Uterus (tissue), 3 donors: ENCODE measurements at regions not wholly inside any gene's neighbourhood (a gene's known extent, or its start where the extent isn't known, plus 50 kb on each side); places are given as distances from the start of the nearest gene placed in this dataset.

Experiments
- DNase-seq, 2 donors: peaks; one replicate each; pipeline ENCODE4 v3.0.0-alpha.2; 2019 to 2020
- H3K27ac ChIP-seq, 2 donors: fragments of 200-600 bp; sonication (generic); 1 replicate in 1 of 2; 2 replicates in 1 of 2; pipeline ENCODE4 v1.5.1; 2016 to 2018
- H3K27me3 ChIP-seq, 2 donors: fragments of 200-600 bp; sonication (generic); one replicate each; pipeline ENCODE4 v1.5.1; 2018 to 2019; ENCODE audit warnings: control low read depth in 1 of 2
- H3K36me3 ChIP-seq, 2 donors: fragments of 200-600 bp; sonication (generic); one replicate each; pipeline ENCODE4 v1.5.1; 2019; ENCODE audit warnings: control low read depth in 1 of 2
- H3K4me1 ChIP-seq, 2 donors: fragments of 200-600 bp; sonication (generic); one replicate each; pipeline ENCODE4 v1.5.1; 2018 to 2019; ENCODE audit warnings: control low read depth in 1 of 2
- H3K4me3 ChIP-seq, 2 donors: fragments of 200-600 bp; sonication (generic); 1 replicate in 1 of 2; 2 replicates in 1 of 2; pipeline ENCODE4 v1.5.1; 2018 to 2019; ENCODE audit warnings: mild to moderate bottlenecking in 1 of 2
- H3K9me3 ChIP-seq, 2 donors: fragments of 200-600 bp; sonication (generic); one replicate each; pipeline ENCODE4 v1.5.1; 2019; ENCODE audit warnings: control low read depth in 1 of 2
- POLR2A ChIP-seq, 2 donors: fragments of 450-650 bp; IDR thresholded peaks; one replicate each; pipeline ENCODE4 v1.6.1; 2016; ENCODE audit warnings: antibody characterized with exemption in 2 of 2, mild to moderate bottlenecking in 1 of 2, moderate library complexity in 1 of 2
- intact Hi-C: fragments of 100-400 bp; cut with DNase I; formaldehyde crosslinking; loops from one replicate; pipeline ENCODE4 v1.15.1; 2023; ENCODE audit warnings: low total_unique reads
- TF ChIP-seq, protein P1 (sequence below), 4 experiments: fragments of 200-600 bp in 2 of 4; fragments of 450-650 bp in 2 of 4; sonication (generic) in 2 of 4; IDR thresholded peaks; one replicate each; pipeline ENCODE4 v1.5.1; 2016 to 2019; ENCODE audit warnings: antibody characterized with exemption in 4 of 4, mild to moderate bottlenecking in 2 of 4, moderate library complexity in 1 of 4
- donor health status: DM: yes; HTN: yes; CAD: no.

DNA sequence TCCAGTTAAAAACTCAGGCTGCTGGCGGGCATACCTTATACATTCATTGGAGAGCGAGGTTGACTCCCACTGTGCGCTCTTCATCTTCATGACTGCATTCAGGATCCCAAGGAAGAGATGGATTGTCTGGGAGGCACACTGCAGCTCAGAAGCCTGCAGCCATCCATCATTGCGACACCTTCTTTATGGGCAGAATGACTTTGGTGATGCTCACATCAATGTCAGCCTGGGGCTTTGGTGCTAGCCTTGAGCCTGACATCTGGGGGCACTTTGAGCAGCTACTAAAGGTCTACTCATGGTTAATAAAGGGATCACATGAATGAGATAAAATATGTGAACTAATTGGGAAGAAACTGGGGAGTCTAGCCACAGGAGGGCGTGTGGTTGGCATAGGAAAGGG, 229.3 kb downstream of the PRDM2 start:
- no peak for DNase-seq
- Histone ChIP-seq H3K27ac (no peak overlapping the region), H3K36me3 (no peaks in the 10 kb centered on the region), H3K27me3 (no peaks in the 10 kb centered on the region), H3K4me3 (no peak overlapping the region), H3K4me1 (no peaks in the 10 kb centered on the region), H3K9me3 (no peaks in the 10 kb centered on the region)
- TF ChIP-seq POLR2A (IDR thresholded peaks at IDR 0.05): no peak
- TF ChIP-seq, protein P1, sequence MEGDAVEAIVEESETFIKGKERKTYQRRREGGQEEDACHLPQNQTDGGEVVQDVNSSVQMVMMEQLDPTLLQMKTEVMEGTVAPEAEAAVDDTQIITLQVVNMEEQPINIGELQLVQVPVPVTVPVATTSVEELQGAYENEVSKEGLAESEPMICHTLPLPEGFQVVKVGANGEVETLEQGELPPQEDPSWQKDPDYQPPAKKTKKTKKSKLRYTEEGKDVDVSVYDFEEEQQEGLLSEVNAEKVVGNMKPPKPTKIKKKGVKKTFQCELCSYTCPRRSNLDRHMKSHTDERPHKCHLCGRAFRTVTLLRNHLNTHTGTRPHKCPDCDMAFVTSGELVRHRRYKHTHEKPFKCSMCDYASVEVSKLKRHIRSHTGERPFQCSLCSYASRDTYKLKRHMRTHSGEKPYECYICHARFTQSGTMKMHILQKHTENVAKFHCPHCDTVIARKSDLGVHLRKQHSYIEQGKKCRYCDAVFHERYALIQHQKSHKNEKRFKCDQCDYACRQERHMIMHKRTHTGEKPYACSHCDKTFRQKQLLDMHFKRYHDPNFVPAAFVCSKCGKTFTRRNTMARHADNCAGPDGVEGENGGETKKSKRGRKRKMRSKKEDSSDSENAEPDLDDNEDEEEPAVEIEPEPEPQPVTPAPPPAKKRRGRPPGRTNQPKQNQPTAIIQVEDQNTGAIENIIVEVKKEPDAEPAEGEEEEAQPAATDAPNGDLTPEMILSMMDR (IDR thresholded peaks at IDR 0.05): no peak
- intact Hi-C loops: no loop called here

GRCh38 chr1:13930151-13930550, 230.2 kb downstream of the PRDM2 start:
- H3K4me1 ChIP-seq: no peaks in the 10 kb centered on the region
- no peaks in the 10 kb centered on the region for H3K36me3 ChIP-seq
- H3K27ac ChIP-seq: no peak overlapping the region
- H3K27me3 ChIP-seq: no peaks in the 10 kb centered on the region
- no peaks in the 10 kb centered on the region for H3K9me3 ChIP-seq
- no peak for DNase-seq
- no peak overlapping the region for H3K4me3 ChIP-seq
- TF ChIP-seq POLR2A (IDR thresholded peaks at IDR 0.05): no peak
- TF ChIP-seq, protein P1 (IDR thresholded peaks at IDR 0.05): no peak
- intact Hi-C loops: no loop called here

GRCh38 chr1:13931226-13931625, 231.2 kb downstream of the PRDM2 start:
- DNase-seq: no peak
- Histone ChIP-seq H3K36me3 (no peaks in the 10 kb centered on the region), H3K27me3 (no peaks in the 10 kb centered on the region), H3K9me3 (no peaks in the 10 kb centered on the region), H3K4me3 (no peak overlapping the region), H3K27ac (no peak overlapping the region), H3K4me1 (no peaks in the 10 kb centered on the region)
- intact Hi-C loops: no loop called here
- TF ChIP-seq POLR2A (IDR thresholded peaks at IDR 0.05): no peak
- TF ChIP-seq, protein P1 (IDR thresholded peaks at IDR 0.05): no peak

GRCh38 chr1:13935336-13935735, 235.3 kb downstream of the PRDM2 start:
- TF ChIP-seq, protein P1 (IDR thresholded peaks at IDR 0.05): no peak
- no peak for TF ChIP-seq POLR2A (IDR thresholded peaks at IDR 0.05)
- Histone ChIP-seq H3K27ac (no peak overlapping the region), H3K36me3 (no peaks in the 10 kb centered on the region), H3K27me3 (no peaks in the 10 kb centered on the region), H3K9me3 (no peaks in the 10 kb centered on the region), H3K4me3 (no peak overlapping the region), H3K4me1 (no peaks in the 10 kb centered on the region)
- intact Hi-C loops: no loop called here
- DNase-seq: no peak

DNA sequence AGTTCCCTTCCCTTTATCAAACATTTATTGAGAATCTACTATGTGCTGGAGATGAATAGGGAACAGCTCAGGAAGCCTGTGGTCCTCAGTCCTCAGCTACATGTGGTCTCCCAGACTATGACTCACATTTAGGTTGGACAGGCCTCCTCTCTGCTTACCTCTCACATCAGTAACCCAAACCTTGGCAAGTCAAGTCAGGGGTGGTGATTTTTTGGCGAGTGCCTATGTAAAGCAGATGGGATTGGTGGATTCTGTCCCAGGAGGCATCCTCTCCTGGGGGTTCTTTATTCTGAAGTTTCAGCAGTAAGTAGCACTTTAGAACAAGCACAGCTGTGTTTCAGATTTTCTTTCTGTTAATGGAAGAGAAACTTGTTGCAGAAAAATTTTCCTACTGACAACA, 241.3 kb downstream of the PRDM2 start:
- H3K9me3 ChIP-seq: no peaks in the 10 kb centered on the region
- H3K4me1 ChIP-seq: no peaks in the 10 kb centered on the region
- no peak overlapping the region for H3K27ac ChIP-seq
- TF ChIP-seq POLR2A (IDR thresholded peaks at IDR 0.05): no peak
- TF ChIP-seq, protein P1 (IDR thresholded peaks at IDR 0.05): no peak
- no peaks in the 10 kb centered on the region for H3K27me3 ChIP-seq
- H3K36me3 ChIP-seq: no peaks in the 10 kb centered on the region
- no peak for DNase-seq
- H3K4me3 ChIP-seq: no peak overlapping the region
- intact Hi-C loops: no loop called here
